CD4-positive, alpha-beta T cell (primary cell): ENCODE measurements at regions not wholly inside any gene's neighbourhood (a gene's known extent, or its start where the extent isn't known, plus 50 kb on each side); places are given as distances from the start of the nearest gene placed in this dataset.
"Not testable (repeated sequence)": the region's sequence is repeated elsewhere in the genome, so short reads cannot be mapped to it uniquely, and the experiment has no call there.

Source experiments
- ATAC-seq: fragments of 200-7000 bp; cut with Tn5 transposase; one replicate; pipeline ENCODE4 v1.10.0; 2022; ENCODE audit warnings: mild to moderate bottlenecking; ENCODE audit not compliant: poor library complexity
- CTCF ChIA-PET: fragments of 350-600 bp; sonication (Branson Sonifier 250); formaldehyde crosslinking; loops from one replicate; lab custom pipeline; 2021; ENCODE audit warnings: antibody characterized with exemption, inconsistent platforms; lab: Charles Lee
- POLR2A ChIA-PET: fragments of 350-600 bp; sonication (Branson Sonifier 250); formaldehyde crosslinking; loops from one replicate; lab custom pipeline; 2021; ENCODE audit warnings: antibody characterized with exemption, inconsistent platforms; lab: Charles Lee
- DNase-seq, 14 experiments: peaks; one replicate each; pipeline ENCODE4 v3.0.0-alpha.2; 2013 to 2020; ENCODE audit warnings: mixed read lengths in 2 of 14
- H3K27ac ChIP-seq, 2 donors: one replicate each; pipeline versions ENCODE4 v1.5.1 to v1.7.0; 2013; ENCODE audit warnings: low read length in 2 of 2, low read depth in 1 of 2, mild to moderate bottlenecking in 1 of 2
- H3K27me3 ChIP-seq, 2 experiments: 1 replicate in 1 of 2; 2 replicates in 1 of 2; pipeline versions ENCODE4 v1.6.1 to v1.7.0; 2013; ENCODE audit warnings: low read length in 2 of 2, control low read depth in 1 of 2, mild to moderate bottlenecking in 1 of 2, moderate library complexity in 1 of 2; ENCODE audit not compliant: insufficient read depth in 2 of 2, control insufficient read depth in 1 of 2
- H3K36me3 ChIP-seq: one replicate; pipeline ENCODE4 v1.6.1; 2013; ENCODE audit warnings: low read length, control low read depth; ENCODE audit not compliant: insufficient read depth
- H3K4me1 ChIP-seq: one replicate; pipeline ENCODE4 v1.6.1; 2013; ENCODE audit warnings: low read length, control low read depth; ENCODE audit not compliant: insufficient read depth
- H3K4me3 ChIP-seq: one replicate; pipeline ENCODE4 v1.5.1; 2013; ENCODE audit warnings: mild to moderate bottlenecking, low read length, moderate library complexity
- H3K9me3 ChIP-seq, 2 experiments: 1 replicate in 1 of 2; 2 replicates in 1 of 2; pipeline versions ENCODE4 v1.6.1 to v1.7.0; 2013; ENCODE audit warnings: low read length in 2 of 2, mild to moderate bottlenecking in 2 of 2, control low read depth in 1 of 2, moderate library complexity in 1 of 2; ENCODE audit not compliant: control insufficient read depth in 1 of 2, insufficient read depth in 1 of 2
- H3K27ac Mint-ChIP-seq: one replicate; pipeline ENCODE4 v1.8.0; 2020; ENCODE audit warnings: mixed read lengths
- H3K27me3 Mint-ChIP-seq: one replicate; pipeline ENCODE4 v1.8.0; 2021; ENCODE audit warnings: mixed read lengths
- H3K36me3 Mint-ChIP-seq: one replicate; pipeline ENCODE4 v1.8.0; 2021; ENCODE audit warnings: low read depth, mixed read lengths
- H3K4me1 Mint-ChIP-seq: one replicate; pipeline ENCODE4 v1.8.0; 2021; ENCODE audit warnings: low read depth, mixed read lengths
- H3K4me3 Mint-ChIP-seq: one replicate; pipeline ENCODE4 v1.8.0; 2020; ENCODE audit warnings: mild to moderate bottlenecking, mixed read lengths
- H3K9me3 Mint-ChIP-seq: one replicate; pipeline ENCODE4 v1.8.0; 2020; ENCODE audit warnings: mixed read lengths
- CTCF ChIP-seq: fragments of 200-600 bp; IDR thresholded peaks from one replicate; pipeline ENCODE4 v1.8.0; 2022; ENCODE audit warnings: antibody characterized with exemption, mild to moderate bottlenecking
- intact Hi-C, 2 experiments: fragments of 100-400 bp; cut with DNase I in 1 of 2; cut with micrococcal nuclease in 1 of 2; formaldehyde crosslinking; loops; one replicate each; pipeline versions ENCODE4 v1.15.1 to v1.9.0; 2023 to 2025; cut with DNase I, micrococcal nuclease

DNA sequence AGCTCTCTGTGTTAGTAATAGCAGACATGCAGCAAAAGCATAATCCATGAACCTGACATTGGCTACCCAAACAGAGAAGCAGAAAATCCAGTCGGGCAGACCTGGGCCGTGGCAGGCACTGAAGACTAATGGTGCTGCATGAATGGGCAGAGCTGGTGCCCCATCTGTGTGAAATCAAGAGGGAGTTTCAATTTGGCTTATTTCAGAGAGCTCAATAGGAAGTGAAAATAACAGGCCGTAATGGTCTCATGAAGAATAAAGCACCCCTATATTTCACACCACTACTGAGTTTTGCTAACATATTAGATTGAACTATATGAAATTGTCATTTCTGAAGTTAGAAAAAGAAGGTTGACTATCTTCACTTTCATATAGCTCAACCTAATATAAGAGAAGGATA, 149.7 kb downstream of the ENC1 start:
- POLR2A ChIA-PET, result no interaction called here
- Histone ChIP-seq H3K36me3 (no peaks in the 10 kb centered on the region), H3K27ac (no peak overlapping the region), H3K27me3 (no peaks in the 10 kb centered on the region), H3K4me1 (no peaks in the 10 kb centered on the region), H3K9me3 (no peaks in the 10 kb centered on the region), H3K4me3 (no peak overlapping the region)
- ATAC-seq (no peak), DNase-seq (no peak)
- Mint-ChIP-seq H3K27me3 (peaks cover 11% of the 10 kb centered on the region), H3K4me1 (no peaks in the 10 kb centered on the region), H3K4me3 (no peak overlapping the region), H3K27ac (no peak overlapping the region), H3K9me3 (no peaks in the 10 kb centered on the region), H3K36me3 (no peaks in the 10 kb centered on the region)
- TF ChIP-seq CTCF, result no peak
- intact Hi-C loops, result no loop called here
- CTCF ChIA-PET, result no interaction called here

- Mint-ChIP-seq H3K27ac (no peak overlapping the region), H3K4me3 (no peak overlapping the region), H3K27me3 (peaks cover 6% of the 10 kb centered on the region), H3K4me1 (no peaks in the 10 kb centered on the region), H3K9me3 (no peaks in the 10 kb centered on the region), H3K36me3 (no peaks in the 10 kb centered on the region)
- no peak overlapping the region for H3K27ac ChIP-seq
- CTCF ChIA-PET, result no interaction called here
- intact Hi-C loops, result no loop called here
- H3K4me3 ChIP-seq, result no peak overlapping the region
- ATAC-seq, result no peak
- no peaks in the 10 kb centered on the region for H3K4me1 ChIP-seq
- DNase-seq, result no peak
- H3K36me3 ChIP-seq, result no peaks in the 10 kb centered on the region
- no peaks in the 10 kb centered on the region for H3K27me3 ChIP-seq
- POLR2A ChIA-PET, result no interaction called here
- H3K9me3 ChIP-seq, result no peaks in the 10 kb centered on the region
- no peak for TF ChIP-seq CTCF
These were observed 157.5 kb downstream of the ENC1 start for GRCh38 chr5:74482990-74483389.

DNA sequence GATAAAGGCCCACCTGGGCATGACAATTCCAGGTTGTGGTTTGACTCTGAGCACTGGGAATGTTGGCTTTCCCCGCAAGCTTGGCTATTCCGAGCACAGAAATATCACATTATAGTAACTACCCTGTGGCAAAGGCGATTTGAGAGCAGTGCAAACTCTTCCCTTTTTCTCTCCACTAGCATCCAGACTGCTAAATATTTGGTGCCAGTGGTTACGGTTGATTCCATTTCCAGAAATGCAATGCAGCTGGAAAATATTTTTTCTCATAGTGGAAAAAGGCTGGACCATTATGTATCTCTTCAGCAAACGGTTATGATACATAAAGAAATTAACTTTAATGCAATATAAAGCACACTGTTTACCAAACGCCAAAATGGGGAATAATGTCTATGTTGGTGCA, 158.0 kb downstream of the ENC1 start:
- Histone ChIP-seq H3K36me3 (no peaks in the 10 kb centered on the region), H3K4me1 (no peaks in the 10 kb centered on the region), H3K4me3 (no peak overlapping the region), H3K27ac (no peak overlapping the region), H3K27me3 (no peaks in the 10 kb centered on the region), H3K9me3 (no peaks in the 10 kb centered on the region)
- no peak for ATAC-seq
- Mint-ChIP-seq H3K9me3 (no peaks in the 10 kb centered on the region), H3K4me3 (no peak overlapping the region), H3K36me3 (no peaks in the 10 kb centered on the region), H3K27ac (no peak overlapping the region), H3K4me1 (no peaks in the 10 kb centered on the region), H3K27me3 (peaks cover 6% of the 10 kb centered on the region)
- DNase-seq, result no peak
- intact Hi-C loops, result no loop called here
- ChIA-PET POLR2A (no interaction called here), CTCF (no interaction called here)
- TF ChIP-seq CTCF, result no peak

GRCh38 chr5:74481357-74481756, 159.2 kb downstream of the ENC1 start:
- H3K4me3 ChIP-seq, POLR2A ChIA-PET, CTCF ChIA-PET: not testable (repeated sequence)

More at GRCh38 chr5:74481357-74481756, 159.2 kb downstream of the ENC1 start:
- H3K9me3 Mint-ChIP-seq, H3K9me3 ChIP-seq, H3K36me3 Mint-ChIP-seq, intact Hi-C loops, H3K27me3 ChIP-seq, H3K27me3 Mint-ChIP-seq, H3K4me1 Mint-ChIP-seq, H3K36me3 ChIP-seq, DNase-seq, ATAC-seq, H3K27ac ChIP-seq, H3K27ac Mint-ChIP-seq, H3K4me1 ChIP-seq, H3K4me3 Mint-ChIP-seq: not testable (repeated sequence)
